ENCODE measurements at regions not wholly inside any gene's neighbourhood (a gene's known extent, or its start where the extent isn't known, plus 50 kb on each side); places are given as distances from the start of the nearest gene placed in this dataset.

GRCh38 chr9:81137976-81138568 is 551.3 kb downstream of the TLE1 start:
- H3K9me3 ChIP-seq (ENCODE audit: control insufficient read depth, insufficient read depth, low read length): no peaks in the 10 kb centered on the region
- H3K36me3 ChIP-seq (ENCODE audit: control insufficient read depth, insufficient read depth, low read length): no peaks in the 10 kb centered on the region
- H3K27me3 ChIP-seq (ENCODE audit: control insufficient read depth, insufficient read depth, low read length): no peaks in the 10 kb centered on the region

GRCh38 chr9:81132796-81133195 is 556.6 kb downstream of the TLE1 start:
- no peaks in the 10 kb centered on the region for H3K27me3 ChIP-seq (ENCODE audit: control insufficient read depth, insufficient read depth, low read length)
- no peak overlapping the region for H3K27ac ChIP-seq (ENCODE audit: low read depth, low read length)
- H3K9me3 ChIP-seq (ENCODE audit: control insufficient read depth, insufficient read depth, low read length): no peaks in the 10 kb centered on the region
- H3K4me3 ChIP-seq (ENCODE audit: low read depth, low read length): no peak overlapping the region
- no peak overlapping the region for H3K9ac ChIP-seq (ENCODE audit: low read depth, low read length)
- no peaks in the 10 kb centered on the region for H3K4me1 ChIP-seq (ENCODE audit: control insufficient read depth, insufficient read depth, low read length)
- H3K36me3 ChIP-seq (ENCODE audit: control insufficient read depth, insufficient read depth, low read length): no peaks in the 10 kb centered on the region

More at GRCh38 chr9:81137976-81138568, 551.3 kb downstream of the TLE1 start:
- H3K9ac ChIP-seq (ENCODE audit: low read depth, low read length): no peak overlapping the region
- H3K27ac ChIP-seq (ENCODE audit: low read depth, low read length): no peak overlapping the region
- H3K4me3 ChIP-seq (ENCODE audit: low read depth, low read length): no peak overlapping the region
- H3K4me1 ChIP-seq (ENCODE audit: control insufficient read depth, insufficient read depth, low read length): no peaks in the 10 kb centered on the region

DNA sequence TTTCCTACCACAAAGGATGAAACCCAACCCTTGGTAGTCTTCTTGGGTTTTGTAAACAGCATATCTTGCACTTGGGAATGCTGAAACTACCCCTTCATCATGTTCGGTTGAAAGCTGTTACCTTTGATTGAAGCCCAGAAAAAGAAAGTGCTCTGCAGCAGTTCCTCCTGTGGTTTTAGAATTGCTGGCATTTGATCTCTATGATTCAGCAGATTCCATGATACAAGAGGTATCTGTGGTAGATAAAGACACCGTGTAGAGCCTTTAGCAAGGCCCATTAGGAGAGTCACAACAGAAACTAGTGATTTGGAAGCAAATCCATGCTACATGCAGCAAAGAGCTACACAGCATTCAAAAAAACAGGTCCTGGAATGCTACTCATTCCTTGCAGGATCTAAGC is 557.0 kb downstream of the TLE1 start:
- no peak overlapping the region for H3K27ac ChIP-seq (ENCODE audit: low read depth, low read length)
- no peaks in the 10 kb centered on the region for H3K36me3 ChIP-seq (ENCODE audit: control insufficient read depth, insufficient read depth, low read length)
- H3K9ac ChIP-seq (ENCODE audit: low read depth, low read length): no peak overlapping the region
- H3K27me3 ChIP-seq (ENCODE audit: control insufficient read depth, insufficient read depth, low read length): no peaks in the 10 kb centered on the region
- H3K4me3 ChIP-seq (ENCODE audit: low read depth, low read length): no peak overlapping the region
- H3K4me1 ChIP-seq (ENCODE audit: control insufficient read depth, insufficient read depth, low read length): no peaks in the 10 kb centered on the region
- no peaks in the 10 kb centered on the region for H3K9me3 ChIP-seq (ENCODE audit: control insufficient read depth, insufficient read depth, low read length)

DNA sequence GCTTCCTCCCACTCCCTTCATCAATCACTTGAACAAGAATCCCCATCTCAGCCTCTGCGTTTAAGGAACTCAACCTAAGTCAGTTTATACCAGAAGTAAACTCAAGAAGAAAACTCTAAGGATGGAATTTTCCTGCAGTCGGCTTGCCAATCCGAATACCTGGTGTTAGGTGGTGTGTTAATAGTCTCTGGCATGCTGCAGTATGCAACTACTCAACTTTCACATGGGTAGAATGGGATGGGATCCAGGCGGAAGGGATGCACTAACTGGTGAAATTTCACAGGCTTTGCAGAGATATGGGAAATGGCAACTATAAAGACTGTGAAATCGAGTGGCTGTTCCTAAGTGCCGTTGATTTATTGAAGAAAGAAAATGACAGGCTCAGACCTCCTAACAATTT is 560.6 kb downstream of the TLE1 start:
- Histone ChIP-seq H3K9ac (ENCODE audit: low read depth, low read length) (no peak overlapping the region), H3K4me3 (ENCODE audit: low read depth, low read length) (no peak overlapping the region), H3K36me3 (ENCODE audit: control insufficient read depth, insufficient read depth, low read length) (no peaks in the 10 kb centered on the region), H3K27ac (ENCODE audit: low read depth, low read length) (no peak overlapping the region), H3K4me1 (ENCODE audit: control insufficient read depth, insufficient read depth, low read length) (no peaks in the 10 kb centered on the region), H3K27me3 (ENCODE audit: control insufficient read depth, insufficient read depth, low read length) (no peaks in the 10 kb centered on the region), H3K9me3 (ENCODE audit: control insufficient read depth, insufficient read depth, low read length) (no peaks in the 10 kb centered on the region)

GRCh38 chr9:81125446-81126092 is 563.8 kb downstream of the TLE1 start:
- Histone ChIP-seq H3K4me3 (ENCODE audit: low read depth, low read length) (no peak overlapping the region), H3K27me3 (ENCODE audit: control insufficient read depth, insufficient read depth, low read length) (no peaks in the 10 kb centered on the region), H3K9ac (ENCODE audit: low read depth, low read length) (no peak overlapping the region), H3K36me3 (ENCODE audit: control insufficient read depth, insufficient read depth, low read length) (no peaks in the 10 kb centered on the region), H3K4me1 (ENCODE audit: control insufficient read depth, insufficient read depth, low read length) (no peaks in the 10 kb centered on the region), H3K9me3 (ENCODE audit: control insufficient read depth, insufficient read depth, low read length) (no peaks in the 10 kb centered on the region), H3K27ac (ENCODE audit: low read depth, low read length) (no peak overlapping the region)

DNA sequence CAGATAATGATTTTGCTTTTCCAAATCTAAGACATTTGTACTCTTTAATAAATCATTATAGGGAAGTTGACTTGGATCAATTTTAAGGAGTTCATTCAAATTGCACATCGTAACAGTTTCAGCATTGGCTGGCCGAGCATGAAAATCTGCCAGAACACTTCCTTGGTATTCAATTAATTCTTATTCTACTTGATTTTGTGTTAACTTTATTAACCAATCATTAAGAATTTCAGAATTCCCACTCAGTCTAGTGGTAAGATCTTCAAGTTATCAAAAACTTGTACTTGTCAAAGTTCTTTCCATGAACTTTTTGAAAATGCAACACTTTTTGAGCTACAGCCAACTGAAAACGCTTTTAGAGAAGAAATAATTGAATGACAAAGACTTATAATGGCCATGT is 565.8 kb downstream of the TLE1 start:
- Histone ChIP-seq H3K4me3 (ENCODE audit: low read depth, low read length) (no peak overlapping the region), H3K27me3 (ENCODE audit: control insufficient read depth, insufficient read depth, low read length) (no peaks in the 10 kb centered on the region), H3K4me1 (ENCODE audit: control insufficient read depth, insufficient read depth, low read length) (no peaks in the 10 kb centered on the region), H3K27ac (ENCODE audit: low read depth, low read length) (no peak overlapping the region), H3K36me3 (ENCODE audit: control insufficient read depth, insufficient read depth, low read length) (no peaks in the 10 kb centered on the region), H3K9ac (ENCODE audit: low read depth, low read length) (no peak overlapping the region), H3K9me3 (ENCODE audit: control insufficient read depth, insufficient read depth, low read length) (no peaks in the 10 kb centered on the region)

GRCh38 chr9:81122749-81123148 is 566.6 kb downstream of the TLE1 start:
- Histone ChIP-seq H3K4me1 (ENCODE audit: control insufficient read depth, insufficient read depth, low read length) (no peaks in the 10 kb centered on the region), H3K9ac (ENCODE audit: low read depth, low read length) (no peak overlapping the region), H3K27me3 (ENCODE audit: control insufficient read depth, insufficient read depth, low read length) (no peaks in the 10 kb centered on the region), H3K27ac (ENCODE audit: low read depth, low read length) (no peak overlapping the region), H3K4me3 (ENCODE audit: low read depth, low read length) (no peak overlapping the region), H3K9me3 (ENCODE audit: control insufficient read depth, insufficient read depth, low read length) (no peaks in the 10 kb centered on the region), H3K36me3 (ENCODE audit: control insufficient read depth, insufficient read depth, low read length) (no peaks in the 10 kb centered on the region)

DNA sequence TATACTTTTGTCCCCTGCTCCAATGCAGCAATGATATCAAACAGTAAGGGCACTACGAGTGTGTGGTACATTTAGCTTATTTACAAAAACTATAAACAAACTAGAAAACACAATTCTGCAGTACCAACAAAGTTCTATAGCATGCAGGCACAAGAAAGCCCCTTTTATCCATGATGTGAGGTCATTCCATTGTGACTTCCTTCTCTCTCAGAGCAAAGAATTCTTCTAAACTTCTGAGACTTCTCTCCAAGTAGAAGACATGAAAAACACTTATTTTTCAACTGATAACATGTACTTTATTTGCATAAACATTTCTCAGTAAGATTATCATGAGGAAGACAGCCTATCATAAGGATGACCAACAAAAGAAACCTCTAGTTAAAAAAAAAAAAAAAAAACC is 569.8 kb downstream of the TLE1 start:
- no peaks in the 10 kb centered on the region for H3K27me3 ChIP-seq (ENCODE audit: control insufficient read depth, insufficient read depth, low read length)

DNA sequence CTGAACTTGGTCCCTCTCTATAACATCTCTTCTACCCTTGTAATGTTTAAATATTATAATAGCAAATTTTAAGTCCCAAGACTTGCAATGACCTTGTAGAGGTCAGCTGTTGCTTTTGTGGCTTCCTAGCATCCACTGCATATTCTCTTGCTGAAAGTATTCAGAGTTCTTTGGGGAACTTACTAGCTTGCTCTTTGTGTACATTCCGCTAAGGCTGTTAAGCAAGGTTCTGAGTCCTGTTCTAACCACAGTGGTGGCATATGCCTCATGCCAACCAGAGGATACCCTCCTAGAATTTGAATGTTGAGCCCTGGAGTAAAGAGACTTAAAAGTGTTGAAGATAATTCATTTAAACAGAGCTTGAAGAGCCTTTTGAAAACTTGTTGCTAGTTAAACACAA is 570.9 kb downstream of the TLE1 start:
- Histone ChIP-seq H3K9ac (ENCODE audit: low read depth, low read length) (no peak overlapping the region), H3K4me3 (ENCODE audit: low read depth, low read length) (no peak overlapping the region), H3K27ac (ENCODE audit: low read depth, low read length) (no peak overlapping the region)

More for the DNA sequence above, 569.8 kb downstream of the TLE1 start:
- Histone ChIP-seq H3K4me1 (ENCODE audit: control insufficient read depth, insufficient read depth, low read length) (peaks cover 5% of the 10 kb centered on the region), H3K36me3 (ENCODE audit: control insufficient read depth, insufficient read depth, low read length) (no peaks in the 10 kb centered on the region), H3K4me3 (ENCODE audit: low read depth, low read length) (no peak overlapping the region), H3K27ac (ENCODE audit: low read depth, low read length) (no peak overlapping the region), H3K9me3 (ENCODE audit: control insufficient read depth, insufficient read depth, low read length) (no peaks in the 10 kb centered on the region), H3K9ac (ENCODE audit: low read depth, low read length) (no peak overlapping the region)

DNA sequence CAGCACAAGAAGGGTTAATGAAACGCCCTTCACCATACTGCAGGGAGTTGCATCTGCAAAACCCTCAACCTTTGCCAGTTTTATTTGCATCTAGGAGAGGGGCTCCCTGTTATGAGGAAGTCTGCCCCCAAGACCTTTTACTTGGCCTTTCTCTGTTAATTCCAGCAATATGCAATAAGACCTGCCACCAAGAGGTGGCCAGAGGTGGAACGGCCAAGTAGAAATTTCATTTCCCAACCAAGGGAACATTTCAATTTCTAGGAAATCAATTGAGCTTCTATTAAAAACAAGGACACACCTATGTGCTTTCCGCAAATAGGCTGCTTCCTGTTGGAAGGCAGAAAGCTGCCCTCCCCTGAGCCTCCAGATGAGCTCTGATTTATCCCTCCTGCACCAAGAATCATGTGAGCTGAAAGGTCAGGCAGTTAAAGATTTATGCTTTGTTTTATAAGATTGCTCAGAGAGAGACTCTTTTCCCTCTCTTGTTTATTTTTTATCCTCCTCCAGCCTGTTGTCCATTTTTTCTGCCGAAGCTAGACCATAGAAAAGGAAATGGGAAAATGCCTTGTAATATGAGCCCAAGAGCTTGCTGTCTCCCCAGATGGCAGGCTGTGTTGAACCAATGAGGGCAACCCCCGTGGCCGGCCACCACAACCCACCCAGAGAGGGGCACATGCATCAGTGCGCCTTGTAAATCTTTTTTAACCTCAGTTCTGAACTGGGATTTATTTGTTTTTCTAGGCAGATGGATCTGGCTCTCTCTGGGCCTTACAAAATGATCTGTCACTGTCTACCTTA is 572.8 kb downstream of the TLE1 start:
- Histone ChIP-seq H3K27ac (ENCODE audit: low read depth, low read length) (no peak overlapping the region), H3K4me1 (ENCODE audit: control insufficient read depth, insufficient read depth, low read length) (peaks cover 34% of the 10 kb centered on the region)

More for the DNA sequence above, 570.9 kb downstream of the TLE1 start:
- peaks cover 16% of the 10 kb centered on the region for H3K4me1 ChIP-seq (ENCODE audit: control insufficient read depth, insufficient read depth, low read length)
- no peaks in the 10 kb centered on the region for H3K36me3 ChIP-seq (ENCODE audit: control insufficient read depth, insufficient read depth, low read length)
- H3K27me3 ChIP-seq (ENCODE audit: control insufficient read depth, insufficient read depth, low read length): no peaks in the 10 kb centered on the region
- H3K9me3 ChIP-seq (ENCODE audit: control insufficient read depth, insufficient read depth, low read length): no peaks in the 10 kb centered on the region

GRCh38 chr9:81113453-81114124 is 575.8 kb downstream of the TLE1 start:
- Histone ChIP-seq H3K9me3 (ENCODE audit: control insufficient read depth, insufficient read depth, low read length) (no peaks in the 10 kb centered on the region), H3K27me3 (ENCODE audit: control insufficient read depth, insufficient read depth, low read length) (no peaks in the 10 kb centered on the region), H3K9ac (ENCODE audit: low read depth, low read length) (no peak overlapping the region), H3K27ac (ENCODE audit: low read depth, low read length) (peak overlapping the region; percentile 3), H3K4me3 (ENCODE audit: low read depth, low read length) (no peak overlapping the region), H3K36me3 (ENCODE audit: control insufficient read depth, insufficient read depth, low read length) (no peaks in the 10 kb centered on the region), H3K4me1 (ENCODE audit: control insufficient read depth, insufficient read depth, low read length) (peaks cover 39% of the 10 kb centered on the region)

More for the DNA sequence above, 572.8 kb downstream of the TLE1 start:
- H3K9me3 ChIP-seq (ENCODE audit: control insufficient read depth, insufficient read depth, low read length): no peaks in the 10 kb centered on the region
- no peak overlapping the region for H3K4me3 ChIP-seq (ENCODE audit: low read depth, low read length)
- H3K27me3 ChIP-seq (ENCODE audit: control insufficient read depth, insufficient read depth, low read length): no peaks in the 10 kb centered on the region
- H3K36me3 ChIP-seq (ENCODE audit: control insufficient read depth, insufficient read depth, low read length): no peaks in the 10 kb centered on the region
- no peak overlapping the region for H3K9ac ChIP-seq (ENCODE audit: low read depth, low read length)
